ENCODE measurements at regions not wholly inside any gene's neighbourhood (a gene's known extent, or its start where the extent isn't known, plus 50 kb on each side); places are given as distances from the start of the nearest gene placed in this dataset.

GRCh38 chr10:58957517-58957916 is 218.9 kb upstream of the PHYHIPL start:
- no peak for TF ChIP-seq POLR2AphosphoS5 (IDR thresholded peaks at IDR 0.05)
- TF ChIP-seq, protein P1, sequence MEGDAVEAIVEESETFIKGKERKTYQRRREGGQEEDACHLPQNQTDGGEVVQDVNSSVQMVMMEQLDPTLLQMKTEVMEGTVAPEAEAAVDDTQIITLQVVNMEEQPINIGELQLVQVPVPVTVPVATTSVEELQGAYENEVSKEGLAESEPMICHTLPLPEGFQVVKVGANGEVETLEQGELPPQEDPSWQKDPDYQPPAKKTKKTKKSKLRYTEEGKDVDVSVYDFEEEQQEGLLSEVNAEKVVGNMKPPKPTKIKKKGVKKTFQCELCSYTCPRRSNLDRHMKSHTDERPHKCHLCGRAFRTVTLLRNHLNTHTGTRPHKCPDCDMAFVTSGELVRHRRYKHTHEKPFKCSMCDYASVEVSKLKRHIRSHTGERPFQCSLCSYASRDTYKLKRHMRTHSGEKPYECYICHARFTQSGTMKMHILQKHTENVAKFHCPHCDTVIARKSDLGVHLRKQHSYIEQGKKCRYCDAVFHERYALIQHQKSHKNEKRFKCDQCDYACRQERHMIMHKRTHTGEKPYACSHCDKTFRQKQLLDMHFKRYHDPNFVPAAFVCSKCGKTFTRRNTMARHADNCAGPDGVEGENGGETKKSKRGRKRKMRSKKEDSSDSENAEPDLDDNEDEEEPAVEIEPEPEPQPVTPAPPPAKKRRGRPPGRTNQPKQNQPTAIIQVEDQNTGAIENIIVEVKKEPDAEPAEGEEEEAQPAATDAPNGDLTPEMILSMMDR (IDR thresholded peaks at IDR 0.05) = no peak
- no peak for TF ChIP-seq POLR2A (IDR thresholded peaks at IDR 0.05)
- no peak for TF ChIP-seq EP300 (IDR thresholded peaks at IDR 0.05)
